ENCODE measurements at regions not wholly inside any gene's neighbourhood (a gene's known extent, or its start where the extent isn't known, plus 50 kb on each side); places are given as distances from the start of the nearest gene placed in this dataset.
A peak's percentile ranks its signal among the peaks of the same experiment; 100 is the strongest.

GRCh38 chr18:10304853-10305252 is 149.6 kb upstream of the APCDD1 start:
- H3K4me3 ChIP-seq = no peak overlapping the region
- peak; percentile 52 to 75 for DNase-seq
- no peaks in the 10 kb centered on the region for H3K27me3 ChIP-seq (ENCODE audit: insufficient read depth in 3 of 3, low read length in 2 of 3)
- 32 to 48% (median 45%) methylated on average over 3 of the region's 3 CpGs for WGBS, 3 donors
- TF ChIP-seq, protein P1, sequence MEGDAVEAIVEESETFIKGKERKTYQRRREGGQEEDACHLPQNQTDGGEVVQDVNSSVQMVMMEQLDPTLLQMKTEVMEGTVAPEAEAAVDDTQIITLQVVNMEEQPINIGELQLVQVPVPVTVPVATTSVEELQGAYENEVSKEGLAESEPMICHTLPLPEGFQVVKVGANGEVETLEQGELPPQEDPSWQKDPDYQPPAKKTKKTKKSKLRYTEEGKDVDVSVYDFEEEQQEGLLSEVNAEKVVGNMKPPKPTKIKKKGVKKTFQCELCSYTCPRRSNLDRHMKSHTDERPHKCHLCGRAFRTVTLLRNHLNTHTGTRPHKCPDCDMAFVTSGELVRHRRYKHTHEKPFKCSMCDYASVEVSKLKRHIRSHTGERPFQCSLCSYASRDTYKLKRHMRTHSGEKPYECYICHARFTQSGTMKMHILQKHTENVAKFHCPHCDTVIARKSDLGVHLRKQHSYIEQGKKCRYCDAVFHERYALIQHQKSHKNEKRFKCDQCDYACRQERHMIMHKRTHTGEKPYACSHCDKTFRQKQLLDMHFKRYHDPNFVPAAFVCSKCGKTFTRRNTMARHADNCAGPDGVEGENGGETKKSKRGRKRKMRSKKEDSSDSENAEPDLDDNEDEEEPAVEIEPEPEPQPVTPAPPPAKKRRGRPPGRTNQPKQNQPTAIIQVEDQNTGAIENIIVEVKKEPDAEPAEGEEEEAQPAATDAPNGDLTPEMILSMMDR (IDR thresholded peaks at IDR 0.05) = no peak
- H3K4me1 ChIP-seq = no peaks in the 10 kb centered on the region
- intact Hi-C loops (cut with DNase I) = no loop called here
- H3K36me3 ChIP-seq (ENCODE audit: insufficient read depth in 1 of 2, low read depth in 1 of 2) = no peaks in the 10 kb centered on the region
- ATAC-seq = peak in 3 of 4 donors; percentile 63 to 76 (median 68)
- H3K27ac ChIP-seq = no peak overlapping the region
- H3K9me3 ChIP-seq = no peaks in the 10 kb centered on the region

GRCh38 chr18:10306779-10307178 is 147.7 kb upstream of the APCDD1 start:
- DNase-seq = no peak
- intact Hi-C loops (cut with DNase I) = no loop called here
- Histone ChIP-seq H3K27me3 (ENCODE audit: insufficient read depth in 3 of 3, low read length in 2 of 3) (no peaks in the 10 kb centered on the region), H3K27ac (no peak overlapping the region), H3K4me3 (no peak overlapping the region), H3K9me3 (no peaks in the 10 kb centered on the region), H3K36me3 (ENCODE audit: insufficient read depth in 1 of 2, low read depth in 1 of 2) (no peaks in the 10 kb centered on the region), H3K4me1 (no peaks in the 10 kb centered on the region)
- TF ChIP-seq, protein P1 (IDR thresholded peaks at IDR 0.05) = no peak
- 93 to 96% (median 94%) methylated on average over 2 of the region's 2 CpGs for WGBS, 3 donors
- no peak for ATAC-seq

- WGBS, 3 donors = 84 to 91% (median 87%) methylated on average over 2 of the region's 2 CpGs
- ATAC-seq = no peak
- intact Hi-C loops (cut with DNase I) = no loop called here
- TF ChIP-seq, protein P1 (IDR thresholded peaks at IDR 0.05) = no peak
- Histone ChIP-seq H3K9me3 (no peaks in the 10 kb centered on the region), H3K4me1 (no peaks in the 10 kb centered on the region), H3K4me3 (no peak overlapping the region), H3K36me3 (ENCODE audit: insufficient read depth in 1 of 2, low read depth in 1 of 2) (no peaks in the 10 kb centered on the region), H3K27ac (no peak overlapping the region), H3K27me3 (ENCODE audit: insufficient read depth in 3 of 3, low read length in 2 of 3) (no peaks in the 10 kb centered on the region)
- no peak for DNase-seq
These were observed 146.3 kb upstream of the APCDD1 start for GRCh38 chr18:10308154-10308553.

DNA sequence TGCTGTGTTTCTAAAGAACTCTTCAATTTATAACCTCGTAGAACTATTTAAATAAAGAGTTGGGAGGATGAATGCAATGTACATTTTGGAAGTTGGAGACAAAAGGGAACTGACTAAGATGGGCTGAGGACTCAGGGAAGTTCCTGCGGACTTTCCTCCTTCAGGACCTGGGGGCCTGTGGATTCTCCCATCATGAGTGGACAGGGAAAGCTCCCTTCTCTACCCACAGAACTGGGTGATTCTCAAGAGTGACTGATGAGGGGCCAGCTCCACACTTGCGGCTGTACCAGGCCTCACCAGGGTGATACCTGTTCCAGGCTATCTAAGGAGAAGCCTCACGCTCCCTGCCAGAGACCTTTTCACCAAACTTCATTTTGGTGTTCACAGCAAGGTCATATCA is 143.8 kb upstream of the APCDD1 start:
- no peak overlapping the region for H3K4me3 ChIP-seq
- no peaks in the 10 kb centered on the region for H3K27me3 ChIP-seq (ENCODE audit: insufficient read depth in 3 of 3, low read length in 2 of 3)
- H3K4me1 ChIP-seq = no peaks in the 10 kb centered on the region
- no peaks in the 10 kb centered on the region for H3K36me3 ChIP-seq (ENCODE audit: insufficient read depth in 1 of 2, low read depth in 1 of 2)
- DNase-seq (no peak), ATAC-seq (no peak)
- TF ChIP-seq, protein P1 (IDR thresholded peaks at IDR 0.05) = no peak
- no peak overlapping the region for H3K27ac ChIP-seq
- H3K9me3 ChIP-seq = no peaks in the 10 kb centered on the region
- intact Hi-C loops (cut with DNase I) = no loop called here
- 92 to 96% (median 94%) methylated on average over 4 of the region's 4 CpGs for WGBS, 3 donors

DNA sequence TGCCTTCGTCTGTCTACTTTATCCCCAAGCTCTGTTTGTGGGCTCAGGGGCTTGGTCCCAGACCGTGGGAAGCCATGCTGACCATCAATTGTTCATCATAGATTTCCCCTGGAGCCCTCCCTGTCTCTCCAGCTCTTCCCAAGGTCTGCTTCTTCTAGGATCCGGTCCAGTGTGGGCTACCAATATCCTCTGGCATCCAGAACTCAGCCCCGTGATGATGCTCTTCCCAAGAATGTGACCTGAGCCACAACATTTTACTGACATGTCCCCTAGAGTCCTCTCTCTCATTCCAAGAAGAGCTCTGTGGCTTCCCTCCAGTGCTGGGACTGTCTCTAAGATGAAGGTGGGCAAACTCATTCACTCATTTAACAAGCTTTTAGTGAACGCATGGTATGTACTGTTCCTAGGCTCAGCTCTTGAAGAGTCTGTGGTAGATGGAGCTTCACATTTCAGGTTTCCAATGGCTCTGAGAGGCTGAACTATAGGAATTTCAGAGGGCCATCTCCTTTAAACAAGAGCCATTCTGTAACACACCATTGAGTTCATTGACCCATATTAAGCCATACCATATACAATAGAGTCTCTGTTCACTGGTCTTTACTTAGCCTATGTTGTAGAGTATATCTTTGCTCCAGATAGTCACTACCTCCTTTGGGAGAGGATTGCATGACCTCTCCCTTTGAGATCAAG is 142.0 kb upstream of the APCDD1 start:
- WGBS, 3 donors = 69 to 75% (median 73%) methylated on average over 5 of the region's 5 CpGs
- Histone ChIP-seq H3K27me3 (ENCODE audit: insufficient read depth in 3 of 3, low read length in 2 of 3) (no peaks in the 10 kb centered on the region), H3K27ac (no peak overlapping the region), H3K4me1 (no peaks in the 10 kb centered on the region), H3K36me3 (ENCODE audit: insufficient read depth in 1 of 2, low read depth in 1 of 2) (no peaks in the 10 kb centered on the region), H3K4me3 (no peak overlapping the region), H3K9me3 (no peaks in the 10 kb centered on the region)
- TF ChIP-seq, protein P1 (IDR thresholded peaks at IDR 0.05) = no peak
- intact Hi-C loops (cut with DNase I) = no loop called here
- ATAC-seq = no peak
- no peak for DNase-seq

Data from psoas muscle (tissue), 7 donors.